ENCODE measurements at regions not wholly inside any gene's neighbourhood (a gene's known extent, or its start where the extent isn't known, plus 50 kb on each side); places are given as distances from the start of the nearest gene placed in this dataset.

DNA sequence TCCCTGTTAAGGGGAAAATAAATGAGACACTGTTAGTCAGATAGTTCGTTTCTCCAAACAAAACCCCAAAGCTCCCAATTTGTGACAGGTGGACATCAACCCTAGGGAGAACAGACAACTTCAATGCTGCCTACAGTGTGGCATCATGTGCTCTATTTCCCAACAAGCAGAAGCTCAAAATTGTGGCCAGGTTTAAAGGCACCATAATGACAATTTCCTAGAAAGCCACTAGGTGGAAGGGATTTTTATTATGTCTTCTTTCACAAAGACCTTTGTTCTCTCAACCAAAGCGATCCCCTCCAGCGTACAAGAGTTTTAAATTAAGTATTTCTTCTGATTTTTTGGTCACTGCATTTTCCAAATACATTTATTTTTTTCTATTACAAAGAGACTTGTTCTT lies 88.0 kb upstream of the MBIP start:
- DNase-seq, result no peak

DNA sequence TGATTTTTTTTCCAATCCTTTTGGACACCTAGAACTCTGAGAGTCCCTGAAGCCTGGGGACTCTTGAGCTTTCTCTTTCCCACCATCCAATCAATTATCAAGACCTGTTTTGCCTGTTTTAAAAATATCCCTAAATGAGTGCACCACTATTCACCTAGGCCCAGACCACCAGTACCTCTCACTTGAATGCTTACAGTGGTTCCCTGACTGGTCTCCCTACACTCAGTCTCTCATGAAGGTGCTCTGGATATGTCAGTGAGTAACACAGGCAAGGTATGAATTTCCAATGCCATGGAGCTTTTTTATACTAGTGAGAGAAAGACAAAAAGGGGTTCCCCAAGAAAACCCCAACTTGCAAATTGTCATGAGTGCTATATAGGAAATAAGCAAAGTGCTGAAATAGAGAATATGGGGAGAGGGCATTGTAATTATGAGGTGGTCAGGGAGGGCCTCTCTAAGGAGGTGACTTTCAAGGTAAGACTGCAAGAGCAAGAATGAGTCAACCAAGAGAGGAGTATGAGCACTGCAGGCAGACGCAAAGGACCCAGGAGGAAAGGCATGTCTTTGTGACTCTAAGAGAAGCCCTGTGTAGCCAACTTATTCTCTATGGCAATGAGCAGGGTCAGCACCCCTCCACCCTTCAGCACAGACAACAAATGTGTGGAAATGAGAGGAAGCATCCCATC lies 85.3 kb upstream of the MBIP start:
- no peak for DNase-seq

GRCh38 chr14:36402867-36403266 lies 82.4 kb upstream of the MBIP start:
- DNase-seq, result no peak

GRCh38 chr14:36398463-36399291 lies 78.2 kb upstream of the MBIP start:
- DNase-seq, result no peak

GRCh38 chr14:36397357-36397756 lies 76.9 kb upstream of the MBIP start:
- no peak for DNase-seq

- no peak for DNase-seq
Measured at GRCh38 chr14:36396798-36397197, 76.4 kb upstream of the MBIP start.

DNA sequence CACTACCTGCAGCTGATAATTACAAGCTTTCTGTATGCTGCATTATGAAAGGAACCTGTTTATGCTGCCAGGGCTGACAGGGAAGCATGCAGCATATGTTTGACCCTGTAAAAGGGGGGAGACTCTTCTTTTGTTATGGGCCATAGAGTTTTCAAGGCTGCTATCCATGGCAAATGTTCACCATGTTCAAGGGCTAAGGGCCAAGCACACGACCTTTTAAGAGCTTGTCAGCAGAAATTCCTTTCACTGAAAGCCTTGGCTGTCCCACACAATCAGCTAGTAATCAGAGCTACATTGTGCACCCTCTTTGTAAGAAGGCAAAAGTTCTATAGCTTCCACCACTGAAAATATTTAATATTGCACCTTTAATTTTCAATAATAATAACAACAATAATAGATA lies 74.2 kb upstream of the MBIP start:
- DNase-seq, result no peak

GRCh38 chr14:36390718-36391117 lies 70.3 kb upstream of the MBIP start:
- no peak for DNase-seq

DNA sequence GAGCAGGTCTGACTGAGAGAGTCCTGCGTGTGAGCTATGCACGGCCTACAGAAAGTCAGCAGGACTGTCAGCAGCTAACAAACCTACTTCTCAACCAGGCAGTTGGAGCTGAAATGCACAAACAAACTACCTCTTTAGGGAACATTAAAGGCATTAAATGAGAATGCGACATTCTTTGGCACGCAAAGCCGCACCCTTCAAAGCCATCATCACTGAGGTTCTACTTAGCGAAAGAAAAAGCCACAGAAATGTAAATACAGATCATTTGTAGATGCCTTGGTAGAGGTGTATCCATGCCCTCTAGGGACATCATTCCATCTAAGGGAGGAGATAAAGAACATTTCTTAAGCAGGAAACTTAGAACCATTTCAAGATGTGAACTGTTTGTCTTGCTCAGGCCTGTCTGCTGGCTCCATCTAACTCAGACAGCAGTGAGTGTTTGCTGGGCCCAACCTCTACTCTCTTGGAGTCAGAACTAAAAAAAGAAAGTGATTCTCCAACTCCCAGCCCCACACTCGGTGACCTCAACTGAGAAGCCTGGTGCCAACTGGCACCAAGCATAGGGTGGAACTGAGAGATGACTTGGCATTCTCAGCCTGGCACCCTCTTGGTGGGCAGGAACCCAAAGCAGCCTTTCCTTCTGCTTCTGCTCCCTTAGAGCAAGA lies 63.5 kb upstream of the MBIP start:
- no peak for DNase-seq

DNA sequence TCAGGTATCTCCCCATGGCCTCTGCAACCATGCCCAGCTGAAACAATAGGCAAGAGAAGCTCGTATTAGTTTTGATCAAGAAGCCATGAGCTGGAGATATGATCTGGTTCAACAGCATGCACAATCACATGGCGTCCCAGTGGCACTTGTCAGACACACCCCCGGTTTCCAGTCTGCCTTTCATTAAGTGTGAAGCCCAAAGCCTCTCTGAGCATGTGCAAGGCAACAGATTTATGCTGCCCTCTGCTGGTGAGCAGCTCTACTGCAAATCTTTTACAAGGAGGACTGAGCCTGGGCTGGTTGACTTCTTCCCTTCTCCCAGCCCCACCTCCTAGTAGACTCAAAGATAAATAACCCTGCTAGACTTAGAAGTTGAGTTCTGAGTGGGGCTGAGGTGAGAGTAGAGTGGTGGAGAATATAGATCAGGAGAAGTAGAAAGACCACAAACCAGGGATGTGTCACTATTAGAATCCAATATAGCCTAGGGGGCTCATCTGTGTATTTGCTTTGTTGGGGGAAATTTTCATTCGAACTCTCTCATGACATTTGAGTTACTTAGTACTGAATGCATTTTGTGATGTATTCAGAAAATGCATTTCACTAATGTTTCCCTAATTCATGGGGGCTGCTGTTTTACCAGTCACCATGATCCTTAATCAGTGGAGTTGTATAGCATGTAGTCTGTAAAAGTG lies 53.7 kb upstream of the MBIP start:
- peak; percentile 65 for DNase-seq

All from NCI-H1436 treated with DMSO at 0.1 percent for 48 hours (cell line).